OCI-LY7 (cell line): ENCODE measurements at regions not wholly inside any gene's neighbourhood (a gene's known extent, or its start where the extent isn't known, plus 50 kb on each side); places are given as distances from the start of the nearest gene placed in this dataset.

ENCODE experiments used
- BruUV-seq: library from RNA; stranded (reverse); fragments of 400-500 nt; replicated peaks from 2 replicates; lab custom pipeline; 2021; lab: Mats Ljungman, UMichigan
- CTCF ChIA-PET: fragments of 300-600 bp; sonication (Branson Sonifier 250); formaldehyde crosslinking; loops from one replicate; lab custom pipeline; 2022; ENCODE audit warnings: antibody characterized with exemption; ENCODE audit not compliant: unreplicated experiment; lab: Charles Lee
- POLR2A ChIA-PET: fragments of 300-600 bp; sonication (Branson Sonifier 250); formaldehyde crosslinking; loops from one replicate; lab custom pipeline; 2022; ENCODE audit warnings: antibody characterized with exemption; lab: Charles Lee
- DNase-seq: peaks from one replicate; pipeline ENCODE4 v3.0.0-alpha.2; 2015; ENCODE audit warnings: low spot score
- H2AFZ ChIP-seq: fragments of 200-600 bp; sonication (generic), shearing (Covaris generic); 2 replicates; pipeline ENCODE4 v1.6.1; 2014; ENCODE audit warnings: mild to moderate bottlenecking, antibody characterized with exemption, low read length, moderate library complexity
- H3K27ac ChIP-seq: fragments of 200-600 bp; sonication (generic); 2 replicates; pipeline ENCODE4 v1.5.1; 2014; ENCODE audit warnings: mixed run types, low read depth, mild to moderate bottlenecking, moderate library complexity, low read length, inconsistent platforms; ENCODE audit not compliant: poor library complexity, severe bottlenecking
- H3K36me3 ChIP-seq: fragments of 200-600 bp; sonication (generic); 2 replicates; pipeline ENCODE4 v1.6.1; 2014; ENCODE audit warnings: mild to moderate bottlenecking, antibody characterized with exemption, low read length, moderate library complexity, mixed read lengths; ENCODE audit not compliant: insufficient read depth
- H3K4me1 ChIP-seq: fragments of 200-600 bp; sonication (generic); 2 replicates; pipeline ENCODE4 v1.5.1; 2014; ENCODE audit warnings: mild to moderate bottlenecking, low read length; ENCODE audit not compliant: insufficient read depth, poor library complexity, severe bottlenecking
- H3K4me2 ChIP-seq: fragments of 200-600 bp; sonication (generic); 2 replicates; pipeline ENCODE4 v1.6.1; 2014; ENCODE audit warnings: mild to moderate bottlenecking, low read length
- H3K4me3 ChIP-seq: fragments of 200-600 bp; sonication (generic); 2 replicates; pipeline ENCODE4 v1.5.1; 2014; ENCODE audit warnings: mild to moderate bottlenecking, low read depth, low read length; ENCODE audit not compliant: poor library complexity, severe bottlenecking
- H3K79me2 ChIP-seq: fragments of 200-600 bp; sonication (generic); 2 replicates; pipeline ENCODE4 v1.6.1; 2016; ENCODE audit warnings: low read depth, mild to moderate bottlenecking, low read length, moderate library complexity, mixed read lengths; ENCODE audit not compliant: insufficient read depth
- H3K9me2 ChIP-seq: fragments of 200-600 bp; sonication (generic); 2 replicates; pipeline ENCODE4 v1.6.1; 2016; ENCODE audit warnings: mild to moderate bottlenecking, low read length, mixed read lengths; ENCODE audit not compliant: insufficient read depth
- H3K9me3 ChIP-seq: fragments of 200-600 bp; sonication (generic); 2 replicates; pipeline ENCODE4 v1.6.1; 2014; ENCODE audit warnings: mild to moderate bottlenecking, mixed run types, low read length, mixed read lengths
- H4K20me1 ChIP-seq: fragments of 200-600 bp; sonication (generic); 2 replicates; pipeline ENCODE4 v1.6.1; 2014; ENCODE audit warnings: mild to moderate bottlenecking, antibody characterized with exemption, low read length, moderate library complexity, mixed read lengths; ENCODE audit not compliant: insufficient read depth
- EZH2phosphoT487 ChIP-seq: fragments of 200-600 bp; sonication (generic); IDR thresholded peaks from 2 replicates; pipeline ENCODE4 v1.6.1; 2018; ENCODE audit warnings: low read depth, borderline replicate concordance, mild to moderate bottlenecking, mixed run types, antibody characterized with exemption, low read length, moderate library complexity, mixed read lengths
- intact Hi-C: fragments of 100-400 bp; cut with micrococcal nuclease; formaldehyde crosslinking; loops from one replicate; pipeline ENCODE4 v1.10.0; 2022; ENCODE audit not compliant: unreplicated experiment
- TF ChIP-seq, protein P1 (sequence below): fragments of 200-600 bp; sonication (generic); conservative IDR thresholded peaks from 2 replicates; pipeline ENCODE4 v1.5.1; 2014; ENCODE audit warnings: mild to moderate bottlenecking, antibody characterized with exemption, low read length, moderate library complexity, mixed read lengths

- Histone ChIP-seq H3K9me2 (no peaks in the 10 kb centered on the region), H2AFZ (no peak overlapping the region), H3K27ac (no peak overlapping the region), H3K9me3 (no peaks in the 10 kb centered on the region), H3K4me2 (no peak overlapping the region), H3K79me2 (no peaks in the 10 kb centered on the region), H3K4me1 (no peaks in the 10 kb centered on the region), H4K20me1 (no peaks in the 10 kb centered on the region), H3K36me3 (no peaks in the 10 kb centered on the region), H3K4me3 (no peak overlapping the region)
- no TSS peak for BruUV-seq
- ChIA-PET CTCF (no interaction called here), POLR2A (interaction anchor here (0.7 kb wide), 1 partner anchor 1018 kb away, joined by 3 read pairs; no protein-coding TSS in a partner anchor)
- no peak for TF ChIP-seq EZH2phosphoT487
- TF ChIP-seq, protein P1, sequence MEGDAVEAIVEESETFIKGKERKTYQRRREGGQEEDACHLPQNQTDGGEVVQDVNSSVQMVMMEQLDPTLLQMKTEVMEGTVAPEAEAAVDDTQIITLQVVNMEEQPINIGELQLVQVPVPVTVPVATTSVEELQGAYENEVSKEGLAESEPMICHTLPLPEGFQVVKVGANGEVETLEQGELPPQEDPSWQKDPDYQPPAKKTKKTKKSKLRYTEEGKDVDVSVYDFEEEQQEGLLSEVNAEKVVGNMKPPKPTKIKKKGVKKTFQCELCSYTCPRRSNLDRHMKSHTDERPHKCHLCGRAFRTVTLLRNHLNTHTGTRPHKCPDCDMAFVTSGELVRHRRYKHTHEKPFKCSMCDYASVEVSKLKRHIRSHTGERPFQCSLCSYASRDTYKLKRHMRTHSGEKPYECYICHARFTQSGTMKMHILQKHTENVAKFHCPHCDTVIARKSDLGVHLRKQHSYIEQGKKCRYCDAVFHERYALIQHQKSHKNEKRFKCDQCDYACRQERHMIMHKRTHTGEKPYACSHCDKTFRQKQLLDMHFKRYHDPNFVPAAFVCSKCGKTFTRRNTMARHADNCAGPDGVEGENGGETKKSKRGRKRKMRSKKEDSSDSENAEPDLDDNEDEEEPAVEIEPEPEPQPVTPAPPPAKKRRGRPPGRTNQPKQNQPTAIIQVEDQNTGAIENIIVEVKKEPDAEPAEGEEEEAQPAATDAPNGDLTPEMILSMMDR, result no peak
- intact Hi-C loops, result no loop called here
- no peak for DNase-seq
Measured at GRCh38 chr6:147654103-147654845, 145.8 kb downstream of the SAMD5 start.

GRCh38 chr6:147660334-147661311 is 152.1 kb downstream of the SAMD5 start:
- intact Hi-C loops, result no loop called here
- Histone ChIP-seq H3K27ac (no peak overlapping the region), H4K20me1 (no peaks in the 10 kb centered on the region), H3K9me2 (no peaks in the 10 kb centered on the region), H3K4me1 (no peaks in the 10 kb centered on the region), H3K79me2 (no peaks in the 10 kb centered on the region), H3K36me3 (no peaks in the 10 kb centered on the region), H3K9me3 (no peaks in the 10 kb centered on the region), H3K4me2 (no peak overlapping the region), H3K4me3 (no peak overlapping the region), H2AFZ (no peak overlapping the region)
- TF ChIP-seq EZH2phosphoT487, result no peak
- TF ChIP-seq, protein P1, result no peak
- ChIA-PET POLR2A (no interaction called here), CTCF (no interaction called here)
- DNase-seq, result no peak
- no TSS peak for BruUV-seq
